GM23338 (cell line): ENCODE measurements at regions not wholly inside any gene's neighbourhood (a gene's known extent, or its start where the extent isn't known, plus 50 kb on each side); places are given as distances from the start of the nearest gene placed in this dataset.

Source experiments
- NANOG ChIP-seq: IDR thresholded peaks from 2 replicates; pipeline ENCODE4 v1.6.1; 2016; ENCODE audit warnings: antibody characterized with exemption, borderline replicate concordance
- POLR2AphosphoS5 ChIP-seq: IDR thresholded peaks from 2 replicates; pipeline ENCODE4 v1.6.1; 2016; ENCODE audit warnings: antibody characterized with exemption, low read depth
- TF ChIP-seq, protein P1 (sequence below): fragments of 250-450 bp; sonication (Bioruptor Pico); IDR thresholded peaks from 2 replicates; pipeline ENCODE4 v1.5.0; 2020; ENCODE audit warnings: mild to moderate bottlenecking, moderate library complexity
- TF ChIP-seq, protein P2 (sequence below), 2 experiments: fragments of 200-600 bp in 1 of 2; sonication (generic) in 1 of 2; conservative IDR thresholded peaks; 2 replicates each; pipeline versions ENCODE4 v1.5.1 to v1.6.1; 2016 to 2017; ENCODE audit warnings: antibody characterized with exemption in 2 of 2, low read depth in 2 of 2, mild to moderate bottlenecking in 2 of 2, moderate library complexity in 1 of 2
- TF ChIP-seq, protein P3 (sequence below): IDR thresholded peaks from one replicate; pipeline ENCODE4 v1.6.1; 2018; ENCODE audit warnings: antibody characterized with exemption; ENCODE audit not compliant: unreplicated experiment

DNA sequence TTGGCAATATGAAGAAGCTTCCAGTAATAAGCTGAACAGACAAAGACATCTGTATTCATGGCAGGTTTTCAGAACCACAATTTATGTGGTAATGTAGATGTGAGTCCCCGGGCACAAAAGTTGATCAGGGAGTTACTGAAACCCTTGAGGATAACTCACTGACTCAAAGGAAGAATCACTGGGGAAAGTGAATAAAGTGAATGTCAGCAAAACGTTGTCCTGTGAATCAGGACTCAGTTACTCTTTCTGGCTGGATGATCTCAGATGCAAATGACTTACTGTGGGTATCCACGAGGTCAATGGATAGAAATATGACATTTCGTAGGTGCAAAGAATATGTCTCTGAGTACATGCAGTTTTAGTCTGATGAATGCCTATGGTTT, 172.8 kb upstream of the CTBP2 start (continued):
- TF ChIP-seq, protein P1, sequence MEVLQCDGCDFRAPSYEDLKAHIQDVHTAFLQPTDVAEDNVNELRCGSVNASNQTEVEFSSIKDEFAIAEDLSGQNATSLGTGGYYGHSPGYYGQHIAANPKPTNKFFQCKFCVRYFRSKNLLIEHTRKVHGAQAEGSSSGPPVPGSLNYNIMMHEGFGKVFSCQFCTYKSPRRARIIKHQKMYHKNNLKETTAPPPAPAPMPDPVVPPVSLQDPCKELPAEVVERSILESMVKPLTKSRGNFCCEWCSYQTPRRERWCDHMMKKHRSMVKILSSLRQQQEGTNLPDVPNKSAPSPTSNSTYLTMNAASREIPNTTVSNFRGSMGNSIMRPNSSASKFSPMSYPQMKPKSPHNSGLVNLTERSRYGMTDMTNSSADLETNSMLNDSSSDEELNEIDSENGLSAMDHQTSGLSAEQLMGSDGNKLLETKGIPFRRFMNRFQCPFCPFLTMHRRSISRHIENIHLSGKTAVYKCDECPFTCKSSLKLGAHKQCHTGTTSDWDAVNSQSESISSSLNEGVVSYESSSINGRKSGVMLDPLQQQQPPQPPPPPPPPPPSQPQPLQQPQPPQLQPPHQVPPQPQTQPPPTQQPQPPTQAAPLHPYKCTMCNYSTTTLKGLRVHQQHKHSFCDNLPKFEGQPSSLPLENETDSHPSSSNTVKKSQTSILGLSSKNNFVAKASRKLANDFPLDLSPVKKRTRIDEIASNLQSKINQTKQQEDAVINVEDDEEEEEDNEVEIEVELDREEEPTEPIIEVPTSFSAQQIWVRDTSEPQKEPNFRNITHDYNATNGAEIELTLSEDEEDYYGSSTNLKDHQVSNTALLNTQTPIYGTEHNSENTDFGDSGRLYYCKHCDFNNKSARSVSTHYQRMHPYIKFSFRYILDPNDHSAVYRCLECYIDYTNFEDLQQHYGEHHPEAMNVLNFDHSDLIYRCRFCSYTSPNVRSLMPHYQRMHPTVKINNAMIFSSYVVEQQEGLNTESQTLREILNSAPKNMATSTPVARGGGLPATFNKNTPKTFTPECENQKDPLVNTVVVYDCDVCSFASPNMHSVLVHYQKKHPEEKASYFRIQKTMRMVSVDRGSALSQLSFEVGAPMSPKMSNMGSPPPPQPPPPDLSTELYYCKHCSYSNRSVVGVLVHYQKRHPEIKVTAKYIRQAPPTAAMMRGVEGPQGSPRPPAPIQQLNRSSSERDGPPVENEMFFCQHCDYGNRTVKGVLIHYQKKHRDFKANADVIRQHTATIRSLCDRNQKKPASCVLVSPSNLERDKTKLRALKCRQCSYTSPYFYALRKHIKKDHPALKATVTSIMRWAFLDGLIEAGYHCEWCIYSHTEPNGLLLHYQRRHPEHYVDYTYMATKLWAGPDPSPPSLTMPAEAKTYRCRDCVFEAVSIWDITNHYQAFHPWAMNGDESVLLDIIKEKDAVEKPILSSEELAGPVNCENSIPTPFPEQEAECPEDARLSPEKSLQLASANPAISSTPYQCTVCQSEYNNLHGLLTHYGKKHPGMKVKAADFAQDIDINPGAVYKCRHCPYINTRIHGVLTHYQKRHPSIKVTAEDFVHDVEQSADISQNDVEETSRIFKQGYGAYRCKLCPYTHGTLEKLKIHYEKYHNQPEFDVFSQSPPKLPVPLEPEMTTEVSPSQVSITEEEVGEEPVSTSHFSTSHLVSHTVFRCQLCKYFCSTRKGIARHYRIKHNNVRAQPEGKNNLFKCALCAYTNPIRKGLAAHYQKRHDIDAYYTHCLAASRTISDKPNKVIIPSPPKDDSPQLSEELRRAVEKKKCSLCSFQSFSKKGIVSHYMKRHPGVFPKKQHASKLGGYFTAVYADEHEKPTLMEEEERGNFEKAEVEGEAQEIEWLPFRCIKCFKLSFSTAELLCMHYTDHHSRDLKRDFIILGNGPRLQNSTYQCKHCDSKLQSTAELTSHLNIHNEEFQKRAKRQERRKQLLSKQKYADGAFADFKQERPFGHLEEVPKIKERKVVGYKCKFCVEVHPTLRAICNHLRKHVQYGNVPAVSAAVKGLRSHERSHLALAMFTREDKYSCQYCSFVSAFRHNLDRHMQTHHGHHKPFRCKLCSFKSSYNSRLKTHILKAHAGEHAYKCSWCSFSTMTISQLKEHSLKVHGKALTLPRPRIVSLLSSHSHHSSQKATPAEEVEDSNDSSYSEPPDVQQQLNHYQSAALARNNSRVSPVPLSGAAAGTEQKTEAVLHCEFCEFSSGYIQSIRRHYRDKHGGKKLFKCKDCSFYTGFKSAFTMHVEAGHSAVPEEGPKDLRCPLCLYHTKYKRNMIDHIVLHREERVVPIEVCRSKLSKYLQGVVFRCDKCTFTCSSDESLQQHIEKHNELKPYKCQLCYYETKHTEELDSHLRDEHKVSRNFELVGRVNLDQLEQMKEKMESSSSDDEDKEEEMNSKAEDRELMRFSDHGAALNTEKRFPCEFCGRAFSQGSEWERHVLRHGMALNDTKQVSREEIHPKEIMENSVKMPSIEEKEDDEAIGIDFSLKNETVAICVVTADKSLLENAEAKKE (CRISPR knock-in tag) = no peak
- TF ChIP-seq, protein P2, sequence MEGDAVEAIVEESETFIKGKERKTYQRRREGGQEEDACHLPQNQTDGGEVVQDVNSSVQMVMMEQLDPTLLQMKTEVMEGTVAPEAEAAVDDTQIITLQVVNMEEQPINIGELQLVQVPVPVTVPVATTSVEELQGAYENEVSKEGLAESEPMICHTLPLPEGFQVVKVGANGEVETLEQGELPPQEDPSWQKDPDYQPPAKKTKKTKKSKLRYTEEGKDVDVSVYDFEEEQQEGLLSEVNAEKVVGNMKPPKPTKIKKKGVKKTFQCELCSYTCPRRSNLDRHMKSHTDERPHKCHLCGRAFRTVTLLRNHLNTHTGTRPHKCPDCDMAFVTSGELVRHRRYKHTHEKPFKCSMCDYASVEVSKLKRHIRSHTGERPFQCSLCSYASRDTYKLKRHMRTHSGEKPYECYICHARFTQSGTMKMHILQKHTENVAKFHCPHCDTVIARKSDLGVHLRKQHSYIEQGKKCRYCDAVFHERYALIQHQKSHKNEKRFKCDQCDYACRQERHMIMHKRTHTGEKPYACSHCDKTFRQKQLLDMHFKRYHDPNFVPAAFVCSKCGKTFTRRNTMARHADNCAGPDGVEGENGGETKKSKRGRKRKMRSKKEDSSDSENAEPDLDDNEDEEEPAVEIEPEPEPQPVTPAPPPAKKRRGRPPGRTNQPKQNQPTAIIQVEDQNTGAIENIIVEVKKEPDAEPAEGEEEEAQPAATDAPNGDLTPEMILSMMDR (conservative IDR thresholded peaks at IDR 0.05; ENCODE audit: low read depth in 2 of 2) = no peak
- TF ChIP-seq, protein P3, sequence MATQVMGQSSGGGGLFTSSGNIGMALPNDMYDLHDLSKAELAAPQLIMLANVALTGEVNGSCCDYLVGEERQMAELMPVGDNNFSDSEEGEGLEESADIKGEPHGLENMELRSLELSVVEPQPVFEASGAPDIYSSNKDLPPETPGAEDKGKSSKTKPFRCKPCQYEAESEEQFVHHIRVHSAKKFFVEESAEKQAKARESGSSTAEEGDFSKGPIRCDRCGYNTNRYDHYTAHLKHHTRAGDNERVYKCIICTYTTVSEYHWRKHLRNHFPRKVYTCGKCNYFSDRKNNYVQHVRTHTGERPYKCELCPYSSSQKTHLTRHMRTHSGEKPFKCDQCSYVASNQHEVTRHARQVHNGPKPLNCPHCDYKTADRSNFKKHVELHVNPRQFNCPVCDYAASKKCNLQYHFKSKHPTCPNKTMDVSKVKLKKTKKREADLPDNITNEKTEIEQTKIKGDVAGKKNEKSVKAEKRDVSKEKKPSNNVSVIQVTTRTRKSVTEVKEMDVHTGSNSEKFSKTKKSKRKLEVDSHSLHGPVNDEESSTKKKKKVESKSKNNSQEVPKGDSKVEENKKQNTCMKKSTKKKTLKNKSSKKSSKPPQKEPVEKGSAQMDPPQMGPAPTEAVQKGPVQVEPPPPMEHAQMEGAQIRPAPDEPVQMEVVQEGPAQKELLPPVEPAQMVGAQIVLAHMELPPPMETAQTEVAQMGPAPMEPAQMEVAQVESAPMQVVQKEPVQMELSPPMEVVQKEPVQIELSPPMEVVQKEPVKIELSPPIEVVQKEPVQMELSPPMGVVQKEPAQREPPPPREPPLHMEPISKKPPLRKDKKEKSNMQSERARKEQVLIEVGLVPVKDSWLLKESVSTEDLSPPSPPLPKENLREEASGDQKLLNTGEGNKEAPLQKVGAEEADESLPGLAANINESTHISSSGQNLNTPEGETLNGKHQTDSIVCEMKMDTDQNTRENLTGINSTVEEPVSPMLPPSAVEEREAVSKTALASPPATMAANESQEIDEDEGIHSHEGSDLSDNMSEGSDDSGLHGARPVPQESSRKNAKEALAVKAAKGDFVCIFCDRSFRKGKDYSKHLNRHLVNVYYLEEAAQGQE = no peak
- TF ChIP-seq NANOG (no peak), POLR2AphosphoS5 (no peak)
